8988T (cell line): ENCODE measurements at regions not wholly inside any gene's neighbourhood (a gene's known extent, or its start where the extent isn't known, plus 50 kb on each side); places are given as distances from the start of the nearest gene placed in this dataset.
"Not testable (repeated sequence)": the region's sequence is repeated elsewhere in the genome, so short reads cannot be mapped to it uniquely, and the experiment has no call there.

ENCODE experiments used
- DNase-seq: peaks from one replicate; pipeline ENCODE4 v3.0.0; 2011

DNA sequence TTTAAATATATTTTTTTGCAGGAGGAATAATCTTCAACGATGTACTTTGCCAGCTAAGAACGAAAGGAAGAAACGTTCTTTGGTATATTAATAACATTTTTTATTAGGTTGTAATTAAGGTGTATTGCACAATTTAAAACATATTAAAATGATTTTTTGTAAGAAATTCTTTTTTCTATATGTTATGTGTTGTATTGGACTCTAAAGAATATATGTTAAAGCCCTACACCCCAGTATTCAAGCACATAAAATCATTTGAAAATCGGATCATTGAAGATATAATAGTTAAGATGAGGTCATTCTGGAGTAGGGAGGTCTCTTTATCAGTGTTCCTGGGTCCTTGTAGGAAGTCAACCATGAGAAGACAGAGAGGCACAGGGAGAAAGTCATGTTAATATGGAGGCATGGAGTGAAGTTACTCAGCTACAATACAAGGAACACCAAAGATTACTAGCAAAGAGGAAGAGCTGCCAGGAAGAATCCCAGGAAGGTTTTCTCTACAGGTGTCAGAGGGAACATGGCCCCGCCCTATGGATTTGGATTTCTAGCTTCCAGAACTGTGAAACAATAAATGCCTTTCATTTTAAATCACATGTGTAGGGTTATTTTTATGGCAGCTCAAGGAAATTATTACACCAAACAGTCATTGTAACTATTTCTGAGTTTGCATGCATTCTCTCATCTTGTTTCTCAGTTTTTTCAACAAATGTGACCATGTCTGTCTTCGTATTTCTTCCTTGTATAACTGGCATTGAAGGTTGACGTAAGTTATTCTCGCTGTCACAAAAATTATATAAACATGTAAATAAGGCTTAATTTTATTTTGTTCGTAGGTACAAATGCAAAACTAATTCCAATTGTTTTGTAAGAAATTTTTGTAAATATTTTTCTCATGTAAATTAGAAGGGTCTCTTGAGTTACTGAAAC, 75.4 kb upstream of the VPREB1 start:
- DNase-seq = no peak

DNA sequence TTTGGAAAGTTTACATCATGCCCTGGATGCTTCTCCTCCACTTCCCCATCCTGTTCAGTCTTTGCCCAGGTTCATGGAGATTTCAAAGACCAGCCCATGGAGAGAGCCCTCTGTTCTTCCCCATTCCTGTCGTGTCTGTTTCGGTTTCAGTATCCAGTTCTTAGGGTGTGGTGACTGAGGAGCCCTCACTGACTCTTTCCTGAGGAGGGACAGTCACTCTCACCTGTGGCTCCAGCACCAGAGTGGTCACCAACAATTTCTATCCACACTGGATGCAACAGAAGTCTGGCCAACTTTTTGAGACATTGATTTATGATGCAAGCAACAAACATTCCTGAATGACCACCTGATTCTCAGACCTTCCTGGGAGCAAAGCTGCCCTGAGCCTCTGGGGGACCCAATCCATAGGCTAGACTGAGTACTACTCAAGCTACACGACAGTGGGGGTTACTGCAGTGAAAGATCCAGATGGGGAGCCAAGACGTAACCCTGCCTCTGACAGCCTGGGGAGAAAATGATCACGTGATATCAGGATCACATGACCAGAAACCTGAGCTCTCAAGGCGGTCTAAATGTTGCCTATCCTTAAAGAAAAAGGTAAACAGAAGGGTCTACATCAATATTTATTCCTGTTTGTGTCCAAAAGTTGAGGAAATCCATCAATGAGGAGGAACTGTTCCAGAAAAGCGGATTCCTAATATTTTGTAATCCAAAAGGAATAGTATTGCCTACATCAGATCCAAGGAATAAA, 76.2 kb upstream of the VPREB1 start:
- DNase-seq = no peak

DNA sequence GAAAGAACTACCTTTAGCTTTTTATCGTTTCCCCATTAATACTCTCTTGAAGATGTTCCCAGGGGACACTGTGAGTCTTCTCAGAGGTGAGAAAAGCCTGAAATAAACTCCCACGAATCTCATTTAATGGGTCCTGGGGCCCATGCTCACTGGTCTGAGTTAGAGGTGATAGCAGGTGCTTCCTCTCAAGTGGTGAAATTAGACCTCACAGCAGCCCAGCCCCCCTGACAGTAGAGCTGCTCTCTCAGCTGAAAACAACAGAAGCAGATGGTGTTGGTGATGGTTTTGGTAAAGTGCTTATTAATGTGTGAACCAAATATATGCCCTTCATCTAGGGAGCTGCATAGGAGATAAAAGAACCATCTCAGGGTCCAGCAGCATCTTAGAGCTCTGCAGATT, 76.8 kb upstream of the VPREB1 start:
- no peak for DNase-seq

DNA sequence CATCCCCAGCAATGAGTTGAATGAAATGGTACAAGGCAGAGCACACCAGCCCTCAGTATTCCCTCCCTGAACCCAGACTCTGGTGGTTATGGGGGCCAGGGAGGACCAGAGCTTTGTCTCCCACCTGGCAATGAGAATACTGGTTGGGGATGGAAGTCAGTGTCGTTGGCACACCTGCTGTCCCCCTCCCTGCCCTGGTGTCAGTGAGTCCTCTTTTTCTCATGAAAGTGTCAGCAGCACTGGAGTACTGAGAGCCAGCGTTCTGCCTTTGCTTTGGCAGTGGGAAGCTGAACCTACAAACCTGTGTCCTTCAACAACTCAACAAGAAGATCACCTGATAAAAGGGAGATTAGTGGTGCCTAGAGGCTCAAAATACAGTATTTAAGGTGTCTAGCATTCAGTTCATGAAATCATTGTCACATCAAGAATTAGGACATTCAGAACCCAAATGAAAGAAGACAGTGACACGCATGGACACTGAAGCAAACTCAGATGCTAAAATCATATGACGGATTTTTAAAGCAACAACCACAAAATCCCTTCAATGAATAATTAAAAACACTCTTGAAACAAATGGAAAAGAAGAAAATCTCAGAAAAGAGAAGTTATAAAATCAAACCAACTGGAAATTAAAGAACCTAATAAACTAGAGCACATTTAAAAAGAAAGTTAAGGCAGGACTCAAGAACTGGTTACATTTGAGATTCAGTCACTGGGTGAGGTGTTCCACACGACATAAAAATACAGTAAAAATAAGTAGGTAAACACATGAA, 77.5 kb upstream of the VPREB1 start:
- DNase-seq = no peak

DNA sequence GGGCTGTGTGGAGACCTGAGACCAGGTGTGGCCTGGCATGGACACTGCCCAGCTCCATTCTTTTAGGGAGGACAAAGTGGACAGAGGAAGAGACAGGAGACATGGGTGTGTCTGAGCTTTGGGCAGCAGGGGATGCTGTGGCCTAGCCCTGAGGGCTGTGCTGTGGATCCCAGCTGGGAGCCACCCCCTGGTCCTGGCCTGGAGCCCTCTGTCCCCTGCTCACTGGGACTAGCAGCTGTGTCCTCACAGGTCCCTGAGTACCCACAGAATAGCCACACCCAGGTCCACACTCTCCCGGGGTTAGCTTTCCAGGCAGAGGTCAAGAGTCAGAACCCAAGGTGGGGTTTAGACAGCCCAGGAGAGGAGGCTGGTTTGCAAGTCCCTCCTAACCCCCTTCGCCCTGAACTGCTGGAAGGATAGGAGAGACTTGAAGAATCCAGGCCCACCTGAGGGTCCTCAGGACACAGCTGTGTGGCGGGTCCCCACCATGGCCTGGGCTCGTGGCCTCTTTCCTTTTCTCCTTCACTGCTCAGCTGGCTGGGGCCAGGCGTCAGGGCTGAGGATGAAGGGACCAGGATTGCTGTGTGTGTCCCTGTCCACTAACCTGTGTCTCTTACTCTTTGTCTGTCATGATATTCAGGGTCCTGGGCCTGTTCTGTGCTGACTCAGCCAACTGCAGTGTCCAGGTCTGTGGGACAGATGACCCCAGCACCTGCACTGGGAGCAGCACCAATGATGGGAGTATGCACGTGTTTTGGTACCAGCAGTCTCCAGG, 78.5 kb upstream of the VPREB1 start:
- DNase-seq = no peak

DNA sequence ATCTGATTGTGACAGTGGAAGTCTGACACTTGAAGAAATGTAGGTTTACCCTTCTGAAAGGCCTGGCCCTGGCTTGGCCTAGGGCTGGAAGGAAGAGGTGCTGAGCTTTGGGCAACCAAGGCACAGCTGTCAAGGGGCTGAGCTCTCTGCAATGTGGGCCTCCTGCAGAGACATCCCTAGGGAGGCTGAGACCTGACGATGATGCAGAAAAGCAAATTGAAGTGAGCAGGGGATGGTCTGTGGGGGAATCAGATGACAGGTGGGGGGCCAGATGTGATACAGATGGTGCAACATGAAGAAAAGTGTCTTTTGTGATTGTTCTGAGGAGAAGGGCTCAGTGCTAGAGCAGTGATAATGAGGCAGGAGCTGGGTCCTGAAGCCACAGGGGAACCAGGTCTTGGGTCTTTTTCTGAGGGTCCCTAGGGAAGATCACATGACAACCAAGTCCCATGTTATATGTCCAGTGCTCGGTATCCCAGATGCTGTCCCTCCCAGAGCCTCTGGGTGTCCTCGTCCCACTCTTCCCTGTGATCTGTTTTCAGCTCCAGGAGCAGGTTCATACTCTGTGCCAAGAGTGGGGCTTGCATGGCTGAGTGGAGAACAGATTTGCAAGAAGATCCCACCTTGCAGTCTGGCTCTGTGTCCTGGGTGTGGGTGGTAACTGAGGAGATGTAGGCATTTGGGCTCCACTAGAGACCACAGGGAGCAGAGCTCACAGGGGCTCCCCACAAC, 79.9 kb upstream of the VPREB1 start:
- no peak for DNase-seq

DNA sequence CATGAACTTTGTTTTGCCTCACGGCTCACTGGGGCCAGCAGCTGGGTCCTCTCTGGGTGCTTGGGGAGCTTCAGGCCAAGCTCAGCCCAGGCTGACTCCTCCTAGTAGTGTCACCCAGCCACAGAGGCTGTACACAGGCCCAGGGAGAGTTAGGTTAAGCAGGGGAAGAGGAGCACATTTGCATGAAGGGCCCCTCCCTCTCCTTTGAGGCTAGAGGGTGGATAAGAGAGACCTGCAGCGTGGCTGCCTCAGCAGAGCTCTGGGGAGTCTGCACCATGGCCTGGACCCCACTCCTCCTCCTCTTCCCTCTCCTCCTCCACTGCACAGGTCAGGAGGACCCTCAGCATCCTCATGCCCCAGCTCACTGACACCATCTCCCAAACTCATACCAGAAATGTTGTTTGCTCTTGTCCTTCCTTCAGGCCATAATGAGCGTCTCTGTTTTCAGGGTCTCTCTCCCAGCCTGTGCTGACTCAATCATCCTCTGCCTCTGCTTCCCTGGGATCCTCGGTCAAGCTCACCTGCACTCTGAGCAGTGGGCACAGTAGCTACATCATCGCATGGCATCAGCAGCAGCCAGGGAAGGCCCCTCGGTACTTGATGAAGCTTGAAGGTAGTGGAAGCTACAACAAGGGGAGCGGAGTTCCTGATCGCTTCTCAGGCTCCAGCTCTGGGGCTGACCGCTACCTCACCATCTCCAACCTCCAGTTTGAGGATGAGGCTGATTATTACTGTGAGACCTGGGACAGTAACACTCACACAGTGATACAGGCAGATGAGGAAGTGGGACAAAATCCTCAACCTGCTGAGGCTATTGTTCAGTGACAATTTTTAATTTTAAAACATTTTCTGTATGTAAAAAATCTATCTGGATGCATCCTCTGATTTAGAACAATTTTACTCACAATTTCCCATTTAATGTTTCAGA, 82.4 kb upstream of the VPREB1 start:
- DNase-seq = no peak

DNA sequence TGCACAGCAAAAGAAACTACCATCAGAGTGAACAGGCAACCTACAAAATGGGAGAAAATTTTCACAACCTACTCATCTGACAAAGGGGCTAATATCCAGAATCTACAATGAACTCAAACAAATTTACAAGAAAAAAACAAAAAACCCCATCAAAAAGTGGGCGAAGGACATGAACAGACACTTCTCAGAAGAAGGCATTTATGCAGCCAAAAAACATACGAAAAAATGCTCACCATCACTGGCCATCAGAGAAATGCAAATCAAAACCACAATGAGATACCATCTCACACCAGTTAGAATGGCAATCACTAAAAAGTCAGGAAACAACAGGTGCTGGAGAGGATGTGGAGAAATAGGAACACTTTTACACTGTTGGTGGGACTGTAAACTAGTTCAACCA, 83.8 kb upstream of the VPREB1 start:
- not testable (repeated sequence) for DNase-seq

DNA sequence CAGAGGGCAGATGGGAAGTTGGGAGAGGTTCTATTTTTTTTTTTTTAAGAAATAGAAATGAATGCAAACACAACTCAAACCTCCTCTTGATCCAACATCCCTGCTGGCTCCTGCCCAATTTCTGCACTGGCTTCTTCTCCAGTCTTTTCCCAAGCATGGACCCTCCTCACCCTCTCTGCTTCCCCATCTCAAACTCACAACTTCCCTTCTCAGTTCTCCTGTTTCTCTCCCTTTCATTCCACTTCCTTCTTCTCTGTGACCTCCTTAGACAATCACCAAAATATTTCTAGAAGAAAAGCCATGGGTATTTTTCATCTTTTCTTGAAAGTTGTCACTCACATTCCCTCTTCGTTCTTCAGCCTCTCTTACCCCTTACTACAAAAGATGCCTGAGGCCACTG, 85.2 kb upstream of the VPREB1 start:
- DNase-seq = no peak

DNA sequence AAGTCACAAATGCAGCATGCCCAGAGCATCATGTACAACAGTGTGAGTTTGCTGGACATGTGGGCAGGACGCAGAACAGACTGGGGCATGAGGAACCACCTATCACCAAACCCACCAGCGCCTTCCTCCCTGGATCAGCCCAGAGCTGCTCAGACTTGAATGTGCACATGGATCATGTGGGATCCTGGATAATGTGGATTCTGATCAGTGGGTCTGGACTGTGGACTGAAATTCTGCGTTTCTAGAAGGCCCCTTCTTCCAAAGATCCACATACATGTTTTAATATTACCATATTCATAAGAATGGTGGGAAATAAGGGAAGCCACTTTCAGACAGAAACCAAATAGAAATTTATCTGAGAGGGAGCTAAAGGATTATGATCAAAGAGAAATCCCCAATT, 85.6 kb upstream of the VPREB1 start:
- DNase-seq = no peak

DNA sequence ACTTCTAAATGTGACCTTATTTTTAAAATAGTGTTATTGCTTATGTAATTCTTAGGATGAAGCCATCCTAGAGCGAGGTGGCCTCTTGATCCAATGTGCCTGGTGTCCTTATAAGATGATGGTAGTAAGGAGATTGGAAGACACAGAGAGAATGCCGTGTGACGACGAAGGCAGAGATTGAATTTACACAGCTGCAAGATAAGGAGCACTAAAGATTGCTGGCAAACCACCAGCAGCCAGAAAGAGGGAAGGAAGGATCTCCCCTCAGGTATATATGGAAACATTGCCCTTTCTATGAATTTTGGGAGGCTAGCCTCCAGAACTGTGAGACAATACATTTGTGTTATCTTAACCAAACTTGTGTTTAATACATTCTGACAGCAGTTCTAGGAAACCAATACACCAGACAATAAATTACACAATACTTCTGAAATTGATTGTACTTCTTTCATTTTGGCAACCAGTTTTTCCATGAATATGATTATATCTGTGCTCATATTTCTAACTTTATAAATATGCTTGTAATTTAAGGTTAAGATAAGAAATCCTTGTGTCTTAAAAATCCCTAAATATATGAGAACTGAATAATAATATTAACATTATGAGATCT, 86.3 kb upstream of the VPREB1 start:
- DNase-seq = no peak

DNA sequence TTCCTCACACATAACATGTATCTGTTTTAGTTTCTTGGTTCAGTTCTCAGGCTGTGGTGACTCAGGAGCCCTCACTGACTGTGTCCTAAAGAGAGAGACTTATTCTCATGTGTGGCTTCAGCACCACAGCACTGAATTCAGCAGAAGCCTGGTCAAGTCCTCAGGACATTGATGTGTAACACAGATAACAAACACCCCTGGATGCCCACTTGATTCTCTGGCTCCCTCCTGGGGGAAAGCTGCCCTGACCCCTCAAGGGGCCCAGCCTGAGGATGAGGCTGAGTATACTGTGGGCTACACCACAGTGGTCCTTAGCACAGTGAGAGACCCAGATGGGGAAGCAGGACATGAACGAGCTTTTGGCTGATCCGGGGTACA, 87.2 kb upstream of the VPREB1 start:
- DNase-seq = no peak

DNA sequence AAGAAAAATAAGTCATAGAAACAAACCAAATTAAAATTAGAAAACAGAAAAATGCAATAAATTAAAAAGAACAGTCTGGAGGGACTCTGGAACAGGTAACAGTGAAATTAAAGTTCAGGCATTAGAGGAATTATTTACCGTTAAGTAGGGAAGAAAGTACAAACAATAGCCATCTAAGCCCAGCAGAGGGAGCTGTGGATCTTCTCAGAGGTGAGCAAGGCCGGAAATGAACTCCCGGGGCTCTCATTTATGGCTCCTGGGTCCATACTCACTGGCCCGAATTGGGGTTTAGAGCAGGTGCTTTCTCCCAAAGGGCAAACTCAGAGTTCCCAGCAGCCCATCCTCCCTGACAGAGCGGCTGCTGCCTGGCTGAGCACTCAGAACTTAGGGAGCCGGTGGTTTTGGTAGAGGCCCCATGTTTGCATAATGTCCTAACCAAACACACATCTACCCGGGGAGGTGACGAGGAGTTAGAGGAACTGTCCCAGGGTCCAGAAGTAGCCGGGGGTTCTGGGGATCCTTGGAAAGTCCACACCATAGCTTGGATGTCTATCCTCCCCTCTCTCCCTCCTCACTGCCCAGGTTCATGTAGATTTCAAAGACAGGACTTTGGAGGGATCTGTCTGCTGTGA, 87.8 kb upstream of the VPREB1 start:
- DNase-seq = peak; percentile 20

DNA sequence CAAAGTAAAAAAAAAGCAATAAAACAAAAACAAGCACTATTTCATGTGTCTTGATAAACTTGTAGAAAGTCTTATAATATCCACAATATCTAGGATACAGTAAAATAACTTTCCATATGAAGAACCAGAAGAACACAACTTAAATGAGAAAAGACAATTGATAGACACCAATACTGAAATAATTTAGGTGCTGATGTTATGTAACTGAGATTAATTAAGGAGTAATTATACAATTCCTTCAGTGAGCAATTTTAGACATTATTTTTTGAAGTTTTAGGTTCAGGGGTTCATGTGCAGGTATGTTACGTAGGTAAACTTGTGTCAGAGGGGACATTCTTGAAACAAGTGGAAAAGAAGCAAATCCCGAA, 88.3 kb upstream of the VPREB1 start:
- no peak for DNase-seq

DNA sequence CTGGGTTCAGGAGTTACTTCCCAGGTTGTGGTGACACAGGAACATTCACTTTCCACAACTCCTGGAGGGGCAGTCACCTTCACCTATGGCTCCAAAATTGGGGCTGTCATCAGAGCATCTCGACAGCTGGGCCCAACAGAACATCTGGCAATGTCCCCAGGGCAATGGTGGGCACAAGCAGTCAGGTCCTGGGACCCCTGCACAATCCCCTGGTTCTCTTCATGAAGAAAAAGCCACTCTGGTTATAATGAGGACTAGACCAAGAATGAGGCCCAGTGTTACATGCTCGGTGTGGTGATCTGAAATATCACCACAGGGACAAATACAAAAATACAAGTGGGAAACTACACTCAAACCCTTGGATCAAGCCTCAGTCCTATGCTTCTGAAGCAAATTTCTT, 89.0 kb upstream of the VPREB1 start:
- no peak for DNase-seq

DNA sequence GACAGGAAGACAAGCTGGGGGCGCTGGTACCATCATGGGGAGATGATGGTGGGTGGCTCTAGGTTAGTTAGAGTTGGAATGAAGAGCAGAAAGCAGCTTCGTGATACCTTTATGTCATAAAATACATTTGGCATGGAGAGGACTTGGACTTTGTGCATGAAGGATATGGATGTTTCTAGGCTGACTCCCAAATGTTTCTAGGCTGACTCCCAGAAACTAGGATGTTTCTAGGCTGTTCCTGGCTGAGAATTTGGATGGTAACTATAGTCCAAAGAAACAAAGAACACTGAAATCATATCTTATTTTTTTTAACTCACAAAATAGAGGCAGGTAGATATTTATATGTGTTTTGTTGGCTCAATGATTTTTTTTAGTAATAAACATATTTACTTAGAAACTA, 89.4 kb upstream of the VPREB1 start:
- DNase-seq = no peak

DNA sequence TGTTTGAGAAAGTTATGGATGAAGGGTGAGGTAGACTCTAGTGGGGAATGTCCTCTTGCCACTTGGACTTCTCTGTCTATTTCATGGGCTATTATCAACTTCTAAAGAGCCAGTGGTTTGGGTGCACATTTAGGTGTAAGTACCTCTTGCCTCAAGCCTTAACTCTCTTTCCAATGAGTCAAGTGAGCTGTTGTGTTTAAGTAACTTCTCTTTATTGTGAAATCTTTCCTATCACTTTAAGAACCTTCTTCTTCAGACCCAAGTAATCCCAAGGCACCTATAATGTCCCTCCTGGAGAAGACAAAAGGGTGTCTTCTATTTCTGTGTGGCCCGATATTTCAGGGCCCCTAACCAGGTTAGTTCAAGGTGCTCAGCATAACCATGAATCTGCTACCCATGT, 90.5 kb upstream of the VPREB1 start:
- DNase-seq = no peak

DNA sequence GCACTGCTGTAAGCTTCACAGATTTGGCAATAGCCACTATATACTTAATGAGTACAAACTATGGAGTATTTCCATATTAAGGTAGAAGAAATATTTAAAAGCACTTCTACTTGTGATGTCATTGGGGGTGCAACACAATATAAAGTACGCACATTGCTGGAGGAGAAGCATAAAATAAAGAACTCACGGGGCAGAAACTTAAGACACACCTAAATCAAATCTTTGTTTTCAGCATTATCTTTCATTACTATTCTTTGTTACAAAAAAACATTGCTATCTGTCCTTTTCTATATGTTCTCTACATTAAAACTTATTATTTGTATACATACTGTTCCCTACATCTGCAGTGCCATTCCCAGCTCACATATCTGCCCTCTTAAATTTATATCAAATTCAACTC, 93.3 kb upstream of the VPREB1 start:
- no peak for DNase-seq

DNA sequence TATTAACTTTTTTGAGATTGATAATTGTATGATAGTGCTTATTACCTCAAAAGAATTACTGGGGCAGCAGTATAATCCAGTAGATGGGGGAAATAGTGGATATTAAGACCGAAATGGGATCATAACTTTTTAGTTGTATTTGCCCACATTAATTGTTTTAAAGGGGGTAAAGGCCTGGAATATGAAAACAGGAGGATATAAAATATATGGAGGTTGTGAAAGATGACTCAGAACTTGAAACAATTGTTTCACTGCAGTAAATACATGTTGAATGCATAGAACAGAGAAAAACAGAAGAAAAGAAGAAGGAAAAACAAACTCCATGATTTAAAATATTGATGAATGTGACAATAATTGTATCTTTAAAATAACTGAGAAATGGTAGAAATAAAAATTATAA, 94.1 kb upstream of the VPREB1 start:
- DNase-seq = no peak

DNA sequence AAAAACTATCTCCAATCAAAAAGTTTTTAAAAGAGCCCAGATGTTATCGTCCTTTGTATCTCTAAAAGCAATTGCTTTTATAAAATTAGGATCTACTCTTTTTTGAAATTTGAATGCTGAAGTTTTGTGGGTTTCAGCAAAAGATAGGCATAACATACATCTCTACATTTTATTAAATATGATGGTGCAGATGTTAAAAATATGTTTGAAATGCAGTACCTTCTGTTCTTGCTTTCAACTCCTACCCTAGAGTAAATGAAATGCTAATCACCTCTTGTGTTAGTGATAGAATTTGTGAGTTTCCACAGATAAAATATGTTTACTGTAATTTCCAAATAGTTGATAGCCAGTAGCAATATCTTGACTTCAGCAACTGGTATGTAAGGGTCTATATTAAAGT, 95.7 kb upstream of the VPREB1 start:
- DNase-seq = no peak
